ENCODE measurements at regions not wholly inside any gene's neighbourhood (a gene's known extent, or its start where the extent isn't known, plus 50 kb on each side); places are given as distances from the start of the nearest gene placed in this dataset.

DNA sequence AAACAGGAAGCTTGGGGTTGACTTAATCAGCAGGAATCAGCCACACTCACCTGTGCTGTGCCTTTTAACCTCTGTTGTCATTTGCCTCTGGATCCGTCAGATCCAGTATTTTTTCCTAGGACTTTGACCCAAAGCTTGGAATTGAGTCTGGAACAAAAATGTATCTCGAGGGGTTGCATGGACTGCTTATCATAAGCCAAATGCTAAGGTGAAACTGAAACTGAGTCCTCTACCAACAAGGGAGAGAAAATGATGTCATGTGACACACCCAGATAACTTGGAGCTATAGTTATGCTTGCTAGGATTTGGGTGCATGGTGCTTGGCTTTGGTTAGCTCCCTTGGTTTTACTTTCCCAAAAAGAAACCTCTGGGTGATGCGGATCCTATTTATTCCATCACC is 2158.6 kb upstream of the PIK3C3 start:
- TF ChIP-seq CTCF (IDR thresholded peaks at IDR 0.05) = no peak
- no peak for TF ChIP-seq POLR2AphosphoS5 (IDR thresholded peaks at IDR 0.05)
